ENCODE measurements at regions not wholly inside any gene's neighbourhood (a gene's known extent, or its start where the extent isn't known, plus 50 kb on each side); places are given as distances from the start of the nearest gene placed in this dataset.

- TF ChIP-seq POLR2A (IDR thresholded peaks at IDR 0.05; ENCODE audit: low read depth, low read length), result no peak
- no peak for TF ChIP-seq POLR2AphosphoS5 (IDR thresholded peaks at IDR 0.05; ENCODE audit: low read depth, low read length)
These were observed 143.8 kb downstream of the TES start for GRCh38 chr7:116354171-116354545.

All from GM12892 (cell line).